Ovary (tissue), 3 donors: ENCODE measurements at regions not wholly inside any gene's neighbourhood (a gene's known extent, or its start where the extent isn't known, plus 50 kb on each side); places are given as distances from the start of the nearest gene placed in this dataset.

ENCODE experiments used
- EP300 ChIP-seq: sonication (generic); formaldehyde crosslinking; IDR thresholded peaks from one replicate; pipeline ENCODE4 v1.6.1; 2017; ENCODE audit warnings: antibody characterized with exemption
- POLR2A ChIP-seq: fragments of 450-650 bp; IDR thresholded peaks from one replicate; pipeline ENCODE4 v1.6.1; 2017; ENCODE audit warnings: antibody characterized with exemption, mild to moderate bottlenecking, moderate library complexity
- TF ChIP-seq, protein P1 (sequence below), 3 donors: fragments of 450-650 bp in 2 of 3; fragments of 200-600 bp in 1 of 3; IDR thresholded peaks; one replicate each; pipeline versions ENCODE4 v1.5.1 to v1.8.0; 2016 to 2022; ENCODE audit warnings: antibody characterized with exemption in 3 of 3, mild to moderate bottlenecking in 1 of 3
- donor health status: DM: no; HTN: no; CAD: no.

GRCh38 chr5:96331210-96331609 is 101.8 kb downstream of the PCSK1 start:
- TF ChIP-seq, protein P1, sequence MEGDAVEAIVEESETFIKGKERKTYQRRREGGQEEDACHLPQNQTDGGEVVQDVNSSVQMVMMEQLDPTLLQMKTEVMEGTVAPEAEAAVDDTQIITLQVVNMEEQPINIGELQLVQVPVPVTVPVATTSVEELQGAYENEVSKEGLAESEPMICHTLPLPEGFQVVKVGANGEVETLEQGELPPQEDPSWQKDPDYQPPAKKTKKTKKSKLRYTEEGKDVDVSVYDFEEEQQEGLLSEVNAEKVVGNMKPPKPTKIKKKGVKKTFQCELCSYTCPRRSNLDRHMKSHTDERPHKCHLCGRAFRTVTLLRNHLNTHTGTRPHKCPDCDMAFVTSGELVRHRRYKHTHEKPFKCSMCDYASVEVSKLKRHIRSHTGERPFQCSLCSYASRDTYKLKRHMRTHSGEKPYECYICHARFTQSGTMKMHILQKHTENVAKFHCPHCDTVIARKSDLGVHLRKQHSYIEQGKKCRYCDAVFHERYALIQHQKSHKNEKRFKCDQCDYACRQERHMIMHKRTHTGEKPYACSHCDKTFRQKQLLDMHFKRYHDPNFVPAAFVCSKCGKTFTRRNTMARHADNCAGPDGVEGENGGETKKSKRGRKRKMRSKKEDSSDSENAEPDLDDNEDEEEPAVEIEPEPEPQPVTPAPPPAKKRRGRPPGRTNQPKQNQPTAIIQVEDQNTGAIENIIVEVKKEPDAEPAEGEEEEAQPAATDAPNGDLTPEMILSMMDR (IDR thresholded peaks at IDR 0.05), result no peak
- TF ChIP-seq EP300 (no peak), POLR2A (no peak)
